IPS-18c (cell line): ENCODE measurements at regions not wholly inside any gene's neighbourhood (a gene's known extent, or its start where the extent isn't known, plus 50 kb on each side); places are given as distances from the start of the nearest gene placed in this dataset.
"Not testable (repeated sequence)": the region's sequence is repeated elsewhere in the genome, so short reads cannot be mapped to it uniquely, and the experiment has no call there.

Experiments used
- H3K4me3 ChIP-seq: 2 replicates; pipeline ENCODE4 v1.7.0; 2013; ENCODE audit warnings: low read depth, mild to moderate bottlenecking, low read length, moderate library complexity; ENCODE audit not compliant: insufficient read depth
- H3K9me3 ChIP-seq: one replicate; pipeline ENCODE4 v1.6.1; 2013; ENCODE audit warnings: mild to moderate bottlenecking, low read length, moderate library complexity; ENCODE audit not compliant: control insufficient read depth, insufficient read depth

GRCh38 chr7:65221683-65222082 is 152.0 kb upstream of the ZNF92 start:
- no peak overlapping the region for H3K4me3 ChIP-seq
- no peaks in the 10 kb centered on the region for H3K9me3 ChIP-seq

- H3K4me3 ChIP-seq: no peak overlapping the region
- H3K9me3 ChIP-seq: no peaks in the 10 kb centered on the region
Measured at GRCh38 chr7:65219623-65220022, 154.0 kb upstream of the ZNF92 start.

- H3K9me3 ChIP-seq: no peaks in the 10 kb centered on the region
- H3K4me3 ChIP-seq: no peak overlapping the region
Measured at GRCh38 chr7:65216469-65216868, 157.2 kb upstream of the ZNF92 start.

DNA sequence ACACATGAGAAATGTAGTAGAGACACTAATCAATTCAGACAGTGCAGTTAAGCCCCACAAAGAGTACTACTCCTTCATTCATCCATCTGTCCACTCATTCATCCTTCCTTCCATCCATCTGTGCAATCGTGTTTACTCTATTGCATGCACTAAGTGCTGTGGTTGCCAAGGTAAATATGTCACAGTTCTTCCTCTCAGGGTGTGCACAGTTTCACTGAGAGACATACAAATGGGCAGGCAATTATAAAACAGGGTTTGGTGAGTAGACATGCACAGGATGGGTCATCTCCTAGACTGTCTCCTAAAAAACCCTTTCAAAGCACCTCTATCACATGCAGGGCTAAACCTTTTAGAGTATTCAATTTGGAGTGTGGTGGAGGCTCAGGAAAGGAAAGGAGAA is 160.4 kb upstream of the ZNF92 start:
- H3K9me3 ChIP-seq, H3K4me3 ChIP-seq: not testable (repeated sequence)

- not testable (repeated sequence) for H3K4me3 ChIP-seq, H3K9me3 ChIP-seq
Measured at GRCh38 chr7:65199221-65199620, 174.4 kb upstream of the ZNF92 start.

DNA sequence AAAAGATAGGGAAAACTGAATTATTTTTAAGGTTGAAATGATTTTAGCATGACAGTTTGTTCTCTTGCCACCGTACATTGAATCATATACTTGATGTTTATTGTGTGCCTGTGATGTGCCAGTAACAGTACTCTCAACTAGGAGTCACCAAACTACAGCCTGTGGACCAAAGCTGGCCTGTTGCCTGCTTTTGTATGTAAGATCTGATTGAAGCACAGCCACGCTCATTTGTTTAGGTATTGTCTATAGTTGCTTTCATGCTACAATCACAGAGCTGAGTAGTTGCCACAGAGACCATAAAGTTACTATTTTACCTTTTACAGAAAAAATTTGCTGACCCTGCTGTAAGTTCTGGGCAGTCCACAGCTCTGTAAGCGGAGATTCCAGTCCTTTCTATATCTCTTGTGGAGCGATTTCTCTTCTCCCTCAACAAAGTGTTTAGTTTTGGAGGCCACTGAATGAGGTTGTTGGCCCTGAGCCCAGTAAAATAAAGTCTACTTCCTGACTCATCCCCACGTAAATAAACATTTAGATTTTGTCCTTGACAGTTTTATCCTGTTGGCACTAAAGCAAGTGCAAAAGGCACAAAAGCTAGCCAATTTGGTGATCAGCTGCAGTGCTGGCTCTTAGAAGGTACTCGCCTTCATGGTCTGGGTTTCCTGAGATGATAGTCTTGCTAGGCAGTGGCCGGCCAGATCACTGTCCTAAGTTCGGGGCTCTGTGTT is 180.2 kb upstream of the ZNF92 start:
- not testable (repeated sequence) for H3K4me3 ChIP-seq, H3K9me3 ChIP-seq

DNA sequence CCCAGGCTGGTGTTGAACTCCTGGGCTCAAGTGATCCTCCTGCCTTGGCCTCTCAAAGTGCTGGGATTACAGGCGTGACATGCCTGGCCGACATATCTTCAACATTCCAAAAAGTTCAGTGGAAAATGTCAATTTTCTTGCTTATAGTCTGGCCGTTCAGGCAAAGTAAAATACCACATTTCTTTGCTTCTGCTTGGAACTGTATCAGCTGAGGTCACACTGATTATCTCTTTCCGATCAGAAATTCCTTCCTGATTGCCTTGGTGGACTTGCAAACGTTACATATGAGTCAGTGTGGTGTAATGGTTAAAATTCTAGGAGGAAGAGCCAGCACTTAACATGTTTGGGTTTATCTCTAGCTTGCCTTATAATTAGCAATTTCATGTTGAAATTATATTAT is 170.6 kb upstream of the ERV3-1 start:
- not testable (repeated sequence) for H3K4me3 ChIP-seq, H3K9me3 ChIP-seq

- not testable (repeated sequence) for H3K4me3 ChIP-seq, H3K9me3 ChIP-seq
Measured at GRCh38 chr7:65150105-65150504, 143.6 kb upstream of the ERV3-1 start.

- H3K4me3 ChIP-seq, H3K9me3 ChIP-seq: not testable (repeated sequence)
Measured at GRCh38 chr7:65146118-65146914, 139.8 kb upstream of the ERV3-1 start.

- H3K4me3 ChIP-seq, H3K9me3 ChIP-seq: not testable (repeated sequence)
Measured at GRCh38 chr7:65145710-65146109, 139.2 kb upstream of the ERV3-1 start.

GRCh38 chr7:65145008-65145407 is 138.5 kb upstream of the ERV3-1 start:
- H3K4me3 ChIP-seq, H3K9me3 ChIP-seq: not testable (repeated sequence)

DNA sequence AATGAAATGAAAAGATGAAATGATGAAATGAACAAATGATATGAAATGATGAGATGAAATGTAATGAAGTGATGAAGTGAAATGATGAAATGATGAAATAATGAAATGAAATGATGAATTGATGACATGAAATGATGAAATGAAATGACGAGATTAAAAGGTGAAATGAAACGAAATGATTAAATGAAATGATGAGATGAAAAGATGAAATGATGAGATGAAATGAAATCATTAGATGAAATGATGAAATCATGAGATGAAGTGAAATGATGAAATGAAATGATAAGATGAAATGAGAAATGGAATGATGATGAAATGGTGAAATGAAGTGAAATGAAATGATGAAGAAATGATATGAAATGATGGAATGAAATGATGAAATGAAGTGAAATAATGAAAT is 138.1 kb upstream of the ERV3-1 start:
- H3K4me3 ChIP-seq, H3K9me3 ChIP-seq: not testable (repeated sequence)

- not testable (repeated sequence) for H3K4me3 ChIP-seq, H3K9me3 ChIP-seq
Measured at GRCh38 chr7:65144119-65144518, 137.6 kb upstream of the ERV3-1 start.

GRCh38 chr7:65141894-65142293 is 135.4 kb upstream of the ERV3-1 start:
- not testable (repeated sequence) for H3K4me3 ChIP-seq, H3K9me3 ChIP-seq

DNA sequence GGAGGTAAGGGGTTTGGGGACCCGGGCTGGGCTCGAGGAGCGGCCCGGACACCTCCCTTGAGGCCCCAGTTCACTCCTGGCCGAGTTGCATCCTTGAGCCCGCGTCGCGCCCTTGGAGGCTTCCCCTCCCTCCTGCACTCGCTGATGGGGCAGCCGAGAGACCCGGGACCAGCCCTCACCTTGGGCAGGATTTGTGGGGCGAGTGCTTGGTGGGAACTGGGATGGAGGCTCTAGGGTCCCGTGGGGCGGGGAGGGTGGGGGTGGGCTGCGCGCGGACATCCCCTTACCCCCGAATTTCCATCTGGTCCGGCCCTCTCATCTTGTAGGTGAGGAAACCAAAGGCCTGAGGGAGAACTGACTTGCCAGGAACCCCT is 134.9 kb upstream of the ERV3-1 start:
- H3K9me3 ChIP-seq, H3K4me3 ChIP-seq: not testable (repeated sequence)

DNA sequence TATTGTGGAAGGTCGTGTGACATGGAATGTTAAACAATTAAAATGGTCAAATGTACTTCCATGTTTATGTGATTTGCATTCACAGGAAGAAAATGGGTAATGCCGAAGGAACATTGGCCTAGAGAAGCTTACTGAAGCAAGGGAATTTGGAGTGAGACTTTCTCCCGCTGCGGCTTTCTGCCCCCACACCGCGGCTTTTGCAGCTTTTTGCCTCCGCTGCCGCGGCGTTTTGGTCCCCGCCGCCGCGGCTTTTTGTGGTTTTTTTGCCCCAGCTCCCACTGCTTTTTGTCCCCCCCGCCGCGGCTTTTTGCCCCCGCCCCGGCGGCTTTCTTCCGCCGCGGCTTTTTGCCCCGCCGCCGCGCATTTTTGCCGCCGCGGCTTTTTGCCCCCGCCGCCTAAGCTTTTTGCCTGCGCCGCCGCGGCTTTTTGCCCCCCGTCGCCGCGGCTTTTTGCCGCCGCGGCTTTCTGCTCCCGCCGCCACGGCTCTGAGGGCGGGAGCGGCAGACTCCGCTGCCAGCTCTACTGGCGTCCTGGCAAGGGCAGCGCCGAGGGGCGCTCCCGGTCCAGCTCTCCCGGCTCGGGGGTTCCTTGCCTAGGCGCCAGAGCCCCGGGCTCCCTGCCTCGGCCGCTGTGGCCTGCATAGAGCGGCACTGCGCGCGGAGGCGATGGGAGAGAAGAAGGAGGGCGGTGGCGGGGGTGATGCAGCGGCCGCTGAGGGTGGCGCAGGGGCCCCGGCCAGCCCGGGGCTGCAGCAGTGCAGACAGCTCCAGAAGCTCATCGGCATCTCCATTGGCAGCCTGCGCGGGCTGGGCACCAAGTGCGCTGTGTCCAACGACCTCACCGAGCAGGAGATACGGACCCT is 134.3 kb upstream of the ERV3-1 start:
- peak overlapping the region; percentile 24; the same call in 1 of the 2 replicates for H3K4me3 ChIP-seq
- not testable (repeated sequence) for H3K9me3 ChIP-seq

GRCh38 chr7:65136850-65137249 is 130.4 kb upstream of the ERV3-1 start:
- not testable (repeated sequence) for H3K4me3 ChIP-seq, H3K9me3 ChIP-seq

DNA sequence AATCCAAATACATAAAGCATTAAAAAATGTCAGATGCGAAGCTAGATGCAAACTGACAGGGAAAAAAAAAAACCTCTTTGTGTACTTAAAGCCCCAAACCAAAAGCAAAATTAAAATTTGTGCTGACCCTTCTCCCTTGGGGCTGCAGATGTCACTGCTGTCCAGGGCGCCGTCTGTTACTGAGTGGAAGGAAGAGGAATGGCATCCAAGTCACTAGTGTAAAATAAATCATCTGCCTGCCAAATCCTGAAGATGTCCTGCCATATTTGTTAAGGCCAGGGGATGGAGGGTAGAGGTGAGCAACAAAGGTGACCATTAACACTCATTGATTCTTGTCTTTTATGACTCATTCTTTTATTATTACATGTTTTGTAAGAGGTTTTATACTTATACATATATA is 126.6 kb upstream of the ERV3-1 start:
- not testable (repeated sequence) for H3K4me3 ChIP-seq, H3K9me3 ChIP-seq
